HuH-7 (cell line): ENCODE measurements at regions not wholly inside any gene's neighbourhood (a gene's known extent, or its start where the extent isn't known, plus 50 kb on each side); places are given as distances from the start of the nearest gene placed in this dataset.

Experiments used
- DNase-seq: peaks from one replicate; pipeline ENCODE4 v3.0.0; 2011; ENCODE audit warnings: low spot score

DNA sequence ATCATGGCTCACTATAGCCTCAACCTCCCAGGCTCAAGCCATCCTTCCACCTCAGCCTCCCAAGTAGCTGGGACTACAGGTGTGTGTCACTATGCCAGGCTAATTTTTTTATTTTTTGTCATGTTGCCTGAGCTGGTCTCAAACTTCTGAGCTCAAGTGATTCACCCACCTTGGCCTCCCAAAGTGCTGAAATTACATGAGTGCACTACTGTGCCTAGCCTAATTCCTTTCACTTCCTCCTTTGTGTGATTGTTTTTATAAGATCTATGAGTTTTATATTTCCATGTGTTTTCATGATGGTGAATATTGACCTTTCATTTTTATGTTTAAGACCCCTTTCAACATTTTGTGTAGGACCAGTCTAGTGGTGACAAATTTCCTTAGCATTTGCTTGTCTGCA, 55.2 kb upstream of the IL12B start:
- no peak for DNase-seq

DNA sequence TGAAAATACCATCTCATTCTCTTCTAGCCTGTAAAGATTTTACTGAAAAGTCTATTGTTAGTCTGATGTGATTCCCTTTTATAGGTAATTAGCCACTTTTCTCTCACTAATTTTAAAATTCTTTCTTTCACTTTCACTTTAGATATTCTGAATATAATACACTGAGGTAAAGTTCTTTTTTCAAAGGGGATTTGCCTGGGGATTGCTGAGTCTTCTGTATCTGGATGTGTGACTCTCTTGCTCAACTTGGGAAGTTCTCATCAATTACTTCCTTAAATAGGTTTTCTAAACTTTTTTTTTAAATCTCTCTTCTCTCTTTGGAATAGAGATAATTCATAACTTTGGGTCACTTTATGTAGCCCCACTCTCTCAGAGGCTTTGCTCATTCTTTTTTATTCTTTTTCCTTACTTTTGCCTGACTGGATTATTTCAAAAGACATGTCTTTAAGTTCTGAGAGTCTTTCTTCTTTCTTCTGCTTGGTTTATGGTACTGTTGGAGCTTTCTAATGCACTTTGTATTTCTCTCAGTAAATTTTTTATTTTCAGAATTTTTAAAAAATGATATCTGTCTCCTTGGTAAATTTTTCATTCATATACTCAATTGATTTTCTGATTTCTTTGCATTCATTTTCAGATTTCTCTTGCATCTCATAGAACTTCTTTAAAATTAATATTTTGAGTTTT, 55.9 kb upstream of the IL12B start:
- no peak for DNase-seq

DNA sequence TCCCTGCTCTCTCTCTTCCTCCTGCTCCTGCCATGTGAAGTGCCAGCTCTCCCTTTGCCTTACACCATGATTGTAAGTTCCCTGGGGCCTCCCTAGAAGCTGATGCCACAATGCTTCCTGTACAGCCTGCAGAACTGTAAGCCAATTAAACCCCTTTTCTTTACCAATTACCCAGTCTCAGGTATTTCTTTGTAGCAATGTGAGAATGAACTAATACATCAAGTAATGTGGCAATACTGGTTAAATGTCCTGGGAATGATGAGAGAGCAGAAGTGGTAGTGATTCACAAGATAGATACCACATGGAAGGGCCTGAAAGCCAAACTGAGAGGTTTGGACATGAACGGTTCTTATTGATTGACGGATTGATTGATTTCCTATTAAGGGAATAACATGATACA, 62.6 kb upstream of the IL12B start:
- no peak for DNase-seq

DNA sequence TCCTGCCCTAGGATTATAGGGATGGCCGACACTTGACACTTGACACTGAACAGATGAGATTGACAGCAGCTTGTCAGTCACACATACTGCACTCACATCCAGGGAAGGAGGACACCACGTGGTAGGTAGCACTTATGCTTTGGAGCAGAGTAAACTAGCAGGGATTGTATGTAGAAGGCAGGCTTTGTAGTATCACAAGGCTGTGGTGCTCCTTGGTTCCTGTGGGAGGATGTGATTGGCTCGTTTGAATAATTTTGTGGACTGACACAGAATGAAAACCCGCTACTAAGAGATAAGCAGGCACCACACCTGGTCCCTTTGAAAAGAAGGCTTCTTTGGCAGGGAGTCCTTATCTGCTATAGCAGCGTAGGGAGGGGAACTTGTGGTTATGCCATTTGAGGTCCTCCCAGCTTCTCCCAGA, 63.6 kb upstream of the IL12B start:
- no peak for DNase-seq

DNA sequence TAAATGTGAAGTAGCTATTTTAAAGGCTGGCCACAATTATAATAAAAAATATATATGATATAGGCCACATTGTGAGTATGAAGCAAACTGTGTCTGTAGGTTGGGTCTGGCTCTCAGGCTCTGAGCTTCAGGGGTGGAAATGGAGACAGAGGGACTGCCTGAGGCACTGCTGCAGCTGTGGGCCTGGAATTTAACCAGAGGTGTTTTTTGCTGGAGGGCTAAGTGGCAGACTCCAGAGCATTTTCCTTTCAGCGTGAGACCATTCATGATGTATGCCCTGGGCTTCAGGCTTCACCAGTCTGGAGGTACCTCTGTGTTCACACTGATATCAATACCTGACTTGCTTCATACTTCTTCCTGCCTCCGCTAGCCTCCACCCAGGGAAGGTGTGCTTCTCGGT, 64.9 kb upstream of the IL12B start:
- no peak for DNase-seq

DNA sequence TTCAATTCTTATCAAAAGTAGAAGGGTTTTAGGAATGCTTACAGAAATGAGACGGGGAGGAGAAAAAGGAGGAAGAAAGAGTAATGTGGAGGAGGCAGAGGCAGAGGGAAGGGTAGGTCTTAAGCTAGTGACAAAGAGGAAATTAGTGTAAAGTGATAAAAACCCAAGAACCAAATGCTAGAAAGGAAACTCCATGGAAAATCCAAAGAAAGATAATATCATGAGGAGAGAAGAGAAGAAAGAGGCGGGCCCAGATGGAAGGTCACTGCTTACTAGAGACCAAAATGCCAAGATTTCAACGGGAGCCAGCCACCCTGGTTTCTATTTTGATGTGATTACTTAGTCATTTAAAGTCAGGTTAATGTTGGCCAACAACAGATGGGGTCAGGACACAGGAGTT, 68.6 kb upstream of the IL12B start:
- no peak for DNase-seq

DNA sequence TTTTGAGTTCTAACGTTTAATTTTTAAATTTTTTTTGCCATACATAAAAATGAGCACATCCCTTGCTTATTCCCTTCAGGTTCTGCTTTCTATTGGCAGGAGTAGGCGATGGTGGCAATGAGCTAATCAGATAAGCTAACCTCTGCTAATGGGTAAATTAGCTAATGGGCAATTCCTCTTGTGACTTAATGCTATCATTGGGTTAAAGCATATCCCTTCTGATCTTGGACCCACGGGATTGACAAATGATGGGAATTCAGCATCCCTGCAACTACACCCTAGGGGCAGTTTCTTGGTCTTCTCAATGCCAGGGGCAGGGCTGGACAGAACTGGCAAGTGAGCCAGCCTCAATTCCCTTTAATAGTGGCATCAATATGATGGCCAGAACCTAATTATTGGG, 70.2 kb upstream of the IL12B start:
- no peak for DNase-seq

DNA sequence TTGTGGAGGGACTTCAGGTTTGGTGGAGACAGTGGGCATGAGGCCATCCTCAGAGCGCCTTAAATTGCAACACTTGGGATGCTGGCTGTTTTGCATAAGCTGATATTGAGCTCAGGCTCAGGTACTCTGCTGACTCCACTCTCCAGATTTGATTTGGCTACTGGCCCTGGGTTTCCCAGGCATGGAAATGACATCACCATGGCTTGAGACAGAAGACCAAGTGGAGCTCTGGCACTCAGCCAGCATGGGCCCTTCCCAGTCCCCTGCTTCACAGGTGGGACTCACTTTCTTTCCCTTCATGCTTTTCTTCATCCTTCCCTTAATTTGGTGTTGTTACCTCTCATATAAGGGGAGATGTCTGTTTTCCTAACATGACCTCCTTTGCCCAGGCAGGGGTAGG, 72.0 kb upstream of the IL12B start:
- DNase-seq, result no peak

DNA sequence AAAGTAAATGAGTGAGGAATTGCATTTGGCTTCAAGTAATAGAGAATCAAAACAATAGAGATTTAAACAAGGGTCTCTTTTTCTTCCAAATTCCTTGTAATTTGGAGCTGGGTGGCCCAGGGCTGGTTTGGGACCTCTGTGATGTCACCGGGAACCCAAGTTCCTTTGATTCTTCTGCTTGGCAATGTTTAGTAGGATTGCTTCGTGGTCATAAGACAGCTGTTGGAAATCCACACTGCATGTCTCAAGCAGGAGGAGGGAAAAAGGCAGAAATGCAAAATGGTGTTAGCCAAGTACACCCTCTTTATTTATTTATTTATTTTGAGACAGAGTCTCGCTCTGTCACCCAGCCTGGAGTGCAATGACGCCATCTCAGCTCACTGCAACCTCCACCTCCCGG, 72.6 kb upstream of the IL12B start:
- no peak for DNase-seq

DNA sequence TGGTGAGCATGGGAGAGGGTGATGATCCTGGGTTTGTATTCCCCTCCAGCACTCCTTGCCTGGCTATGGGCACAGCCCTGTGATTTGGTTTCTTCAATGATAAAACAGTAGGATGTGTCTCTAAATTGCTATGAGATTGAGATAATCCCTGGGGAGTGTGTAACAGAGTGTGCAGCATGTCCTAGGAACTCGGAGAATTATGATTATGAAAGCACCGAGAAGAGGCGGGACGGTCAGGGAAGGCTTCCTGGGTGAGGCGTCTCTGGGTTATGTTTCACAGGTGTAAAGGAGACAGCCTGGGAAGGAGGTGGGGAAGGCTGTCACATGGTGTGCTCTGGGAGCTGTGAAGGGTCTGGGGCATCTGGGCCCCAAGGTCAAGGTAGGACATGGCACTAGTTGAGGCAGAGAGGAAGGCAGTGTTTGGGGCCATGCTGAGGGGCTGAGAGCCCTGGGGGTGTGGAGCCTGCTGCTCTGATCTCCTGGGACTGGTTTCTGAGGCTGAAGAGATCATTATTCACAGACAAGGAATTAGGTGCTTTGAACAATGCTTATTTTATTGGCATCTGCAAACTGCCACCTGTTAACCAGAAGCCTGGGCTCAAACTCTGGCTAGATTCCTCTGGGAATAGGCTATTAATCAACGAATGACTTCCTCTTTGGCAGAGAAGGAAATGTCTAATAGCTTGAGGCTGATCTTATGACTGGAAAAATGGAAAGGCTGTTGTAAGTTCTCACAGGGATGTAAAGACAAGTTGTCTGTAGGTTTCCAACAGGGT, 73.8 kb upstream of the IL12B start:
- DNase-seq, result no peak

DNA sequence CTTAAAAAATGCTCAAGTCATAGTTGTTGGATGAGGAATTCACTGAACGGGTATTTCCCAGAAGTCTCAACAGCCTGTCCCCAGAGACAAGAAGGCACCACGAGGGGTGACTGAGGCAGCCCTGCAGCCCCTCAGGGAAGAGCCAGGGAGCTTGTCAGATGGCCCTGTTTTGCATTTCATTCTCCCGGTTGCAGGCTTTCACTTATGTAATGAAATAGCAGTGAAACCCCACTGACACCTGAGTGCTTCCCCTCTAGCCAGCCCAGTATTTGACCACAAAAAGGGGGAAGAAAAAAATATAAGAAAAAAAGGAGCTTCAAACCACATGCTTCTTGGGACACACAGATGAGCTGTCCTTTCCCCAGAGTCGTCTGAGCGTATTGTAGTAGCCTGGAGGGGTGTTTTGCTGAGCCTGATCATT, 75.3 kb upstream of the IL12B start:
- DNase-seq, result no peak

DNA sequence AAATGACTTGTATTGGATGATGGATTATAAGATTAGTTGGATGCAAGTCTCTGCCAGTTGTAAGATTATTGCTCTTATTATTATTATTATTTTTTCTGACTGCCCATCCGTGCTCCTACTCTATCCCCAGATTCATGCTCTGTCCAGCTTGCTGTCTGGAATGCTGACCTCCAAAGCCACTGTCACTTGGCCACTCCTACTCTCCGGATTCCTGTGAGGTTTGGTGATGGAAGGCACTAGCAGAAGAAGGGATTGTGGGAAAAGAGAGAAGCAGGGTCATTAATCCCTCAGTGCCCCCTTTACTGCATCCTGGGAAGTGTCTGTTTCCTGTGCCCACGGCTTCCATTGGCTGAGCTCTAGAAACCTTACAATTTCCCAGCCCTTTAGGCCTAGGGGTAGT, 76.3 kb upstream of the IL12B start:
- no peak for DNase-seq

DNA sequence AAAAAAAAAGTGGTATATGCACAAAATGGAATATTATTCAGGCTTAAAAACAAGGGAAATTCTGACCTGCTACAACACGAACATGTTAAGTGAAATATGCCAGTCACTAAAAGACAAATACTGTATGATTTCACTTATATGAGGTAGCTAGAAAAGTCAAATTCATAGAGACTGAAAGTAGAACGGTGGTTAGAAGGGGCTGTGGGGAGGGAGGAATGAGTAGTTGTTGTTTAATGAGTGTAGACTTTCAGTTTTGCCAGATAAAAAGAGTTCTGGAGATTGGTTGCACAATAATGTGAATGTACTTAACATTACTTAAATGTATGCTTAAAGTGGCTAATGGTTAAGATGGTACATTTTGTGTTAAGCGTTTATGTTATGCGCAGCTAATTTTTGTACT, 79.5 kb upstream of the IL12B start:
- DNase-seq, result no peak

DNA sequence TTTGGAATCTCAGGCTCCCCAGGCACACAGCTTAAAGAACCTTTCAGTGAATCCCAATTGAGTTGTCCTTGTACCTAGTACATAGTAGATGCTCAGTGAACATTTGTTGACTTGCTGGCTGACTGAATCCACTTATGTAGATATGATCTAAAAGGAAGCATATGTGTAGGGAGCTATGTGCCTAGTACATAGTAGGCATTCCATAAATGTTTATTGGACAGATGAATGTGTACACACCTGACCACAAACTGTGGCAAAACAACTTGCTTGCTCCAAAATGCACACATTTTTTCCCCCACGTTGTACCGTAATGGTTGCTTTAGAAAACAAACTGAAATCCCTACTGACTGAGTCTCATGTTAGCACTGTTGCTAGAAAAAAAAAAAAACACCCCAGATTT, 80.2 kb upstream of the IL12B start:
- no peak for DNase-seq

DNA sequence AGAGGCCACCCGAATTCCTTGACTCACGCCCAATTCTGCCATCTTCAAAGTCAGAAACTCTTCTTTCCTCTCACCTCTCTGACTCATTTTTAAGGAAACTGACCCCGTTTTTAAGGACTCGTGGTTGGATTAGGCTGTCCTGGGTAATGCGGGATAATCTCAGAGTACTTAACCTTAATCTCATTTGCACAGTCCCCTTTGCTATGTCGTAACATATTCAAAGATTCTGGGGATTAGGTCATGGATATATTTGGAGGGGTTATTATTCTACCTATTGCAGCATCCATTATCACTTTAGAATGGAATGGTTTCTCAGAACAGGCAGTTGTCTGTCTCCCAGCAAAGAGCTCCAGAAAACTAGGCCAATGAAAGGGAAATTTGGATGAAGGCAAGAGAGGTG, 80.8 kb upstream of the IL12B start:
- no peak for DNase-seq

DNA sequence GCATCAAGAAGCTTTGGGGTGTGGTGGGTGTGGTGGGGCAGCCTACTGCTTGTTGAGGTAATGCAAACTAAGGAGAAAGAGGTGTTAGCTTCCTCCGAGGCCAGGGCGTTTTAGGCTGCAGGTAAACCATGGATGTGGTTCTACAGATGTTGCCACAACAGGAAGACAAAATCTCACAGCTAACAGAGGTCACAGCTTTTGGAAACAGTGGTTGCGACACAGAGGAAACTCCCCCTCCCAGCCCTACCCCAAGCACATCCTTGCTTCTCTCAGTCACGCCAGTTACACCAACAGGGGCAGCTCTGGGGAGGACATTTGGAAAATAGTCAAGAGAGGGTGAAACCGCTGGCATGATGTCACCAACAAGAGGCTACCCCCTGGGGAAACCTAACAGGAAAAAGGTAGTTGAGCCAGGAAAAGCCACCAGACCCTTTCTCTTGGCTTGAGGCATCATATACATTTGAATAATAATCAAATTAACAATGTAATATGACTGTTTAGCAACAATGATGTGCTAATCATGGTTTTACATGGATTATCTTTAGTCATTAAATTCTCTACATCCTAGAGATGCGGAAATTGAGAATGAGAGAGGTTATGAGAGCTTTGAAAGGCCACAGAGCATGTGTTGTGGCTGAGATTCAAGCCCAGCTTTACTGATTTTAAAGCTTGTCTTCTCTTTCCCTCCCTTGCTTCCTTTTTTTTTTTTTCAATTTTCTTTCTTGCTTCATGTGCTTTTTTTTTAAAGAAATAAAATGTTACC, 82.2 kb upstream of the IL12B start:
- DNase-seq, result no peak

DNA sequence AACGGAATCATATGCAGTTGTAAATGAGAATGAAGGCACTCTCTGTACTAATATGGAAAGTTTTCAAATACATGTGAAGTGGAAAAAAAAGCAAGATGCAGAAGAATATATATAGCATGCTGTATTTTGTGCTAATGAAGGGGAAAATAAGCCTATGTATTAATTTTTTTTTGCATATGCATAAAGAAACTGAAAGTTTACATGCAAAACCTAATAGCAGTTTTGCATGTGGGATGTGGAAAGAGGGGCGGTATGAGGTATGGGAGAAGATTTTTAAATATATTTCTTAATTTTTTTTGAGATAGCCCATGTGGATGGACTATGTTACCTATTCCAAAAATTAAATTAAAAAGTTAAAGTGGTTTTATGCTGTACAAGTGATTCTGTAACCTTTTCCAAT, 83.7 kb upstream of the IL12B start:
- DNase-seq, result no peak

DNA sequence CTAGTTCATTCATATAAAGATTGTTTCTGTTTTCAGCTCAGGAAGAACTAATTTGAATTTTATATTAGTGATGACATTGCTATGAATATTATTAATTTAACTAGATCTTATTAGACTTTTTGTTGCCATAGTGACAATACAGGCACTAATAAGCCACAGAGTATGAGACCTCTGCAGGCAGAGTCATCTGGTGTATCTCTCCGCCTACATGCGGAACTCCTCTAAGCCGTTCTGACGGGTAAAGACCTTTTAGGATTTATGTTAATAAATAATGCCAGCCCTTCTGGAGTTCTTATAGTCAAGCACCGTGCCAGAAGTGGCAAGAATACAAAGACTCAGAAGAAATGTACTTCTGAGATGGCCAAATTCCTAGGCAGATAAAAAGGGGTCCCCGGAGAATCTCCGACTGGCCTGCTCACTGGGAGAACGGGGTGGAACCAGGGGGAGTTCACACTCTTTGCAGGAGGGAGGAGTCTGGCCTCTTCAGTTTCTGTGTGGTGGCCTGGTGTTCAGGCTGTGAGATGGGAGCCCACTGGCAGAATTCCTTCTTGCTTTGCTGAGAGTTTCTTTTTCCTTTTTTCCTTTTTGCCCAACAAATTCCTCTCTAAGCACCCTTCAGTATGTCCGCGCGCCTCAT, 85.1 kb upstream of the IL12B start:
- no peak for DNase-seq

DNA sequence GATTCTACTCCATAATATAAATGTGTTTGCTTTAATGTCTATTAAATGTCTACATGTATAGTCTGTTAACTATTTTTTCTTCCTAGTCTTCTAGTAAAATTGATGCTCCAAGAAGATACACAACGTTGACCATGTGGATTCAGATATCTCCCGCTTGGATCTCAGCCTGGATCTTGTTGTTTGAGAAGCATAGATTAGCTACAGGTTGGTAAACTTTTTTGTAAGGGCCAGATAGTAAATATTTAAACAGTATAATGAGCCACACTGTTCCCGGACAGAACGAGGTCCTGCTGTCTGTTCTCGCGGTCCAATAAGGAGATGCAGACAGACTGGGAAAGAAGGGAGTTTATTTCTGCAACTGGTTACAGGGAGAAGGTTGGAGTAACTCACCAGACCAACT, 86.2 kb upstream of the IL12B start:
- no peak for DNase-seq

DNA sequence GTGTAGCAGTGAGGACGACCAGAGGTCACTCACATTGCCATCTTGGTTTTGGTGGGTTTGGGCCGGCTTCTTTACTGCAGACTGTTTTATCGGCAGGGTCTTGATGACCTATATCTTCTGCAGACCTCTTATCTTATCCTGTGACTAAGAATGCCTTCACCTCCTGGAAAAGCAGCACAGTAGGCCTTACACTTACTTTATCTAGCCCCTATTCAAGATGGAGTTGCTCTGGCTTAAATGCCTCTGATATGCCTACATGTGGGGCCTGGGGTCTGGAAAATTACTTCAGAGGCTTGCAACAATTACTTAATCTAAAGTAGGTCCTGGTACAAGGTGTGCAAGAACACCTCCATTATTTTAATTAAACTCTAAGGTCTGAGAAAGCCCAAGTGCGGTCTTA, 86.9 kb upstream of the IL12B start:
- DNase-seq, result no peak

DNA sequence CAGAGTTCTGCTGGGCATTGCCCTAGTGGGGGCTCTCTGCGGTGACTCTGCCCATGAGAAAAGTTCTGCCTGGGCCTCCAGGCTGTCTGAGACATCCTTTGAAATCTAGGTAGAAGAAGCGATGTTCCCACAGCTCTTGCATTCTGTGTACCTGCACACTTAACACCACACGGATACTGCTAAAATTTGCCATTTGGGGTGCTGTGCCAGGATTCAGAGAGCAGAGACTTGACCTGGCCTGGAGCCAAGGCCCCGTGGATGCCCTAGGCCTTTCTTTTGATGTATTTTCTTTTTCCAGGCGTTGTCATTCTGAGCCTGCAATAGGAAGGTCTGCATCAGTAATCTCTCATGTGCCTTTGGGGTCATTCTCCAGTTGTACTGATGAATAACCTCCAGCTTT, 89.3 kb upstream of the IL12B start:
- no peak for DNase-seq

DNA sequence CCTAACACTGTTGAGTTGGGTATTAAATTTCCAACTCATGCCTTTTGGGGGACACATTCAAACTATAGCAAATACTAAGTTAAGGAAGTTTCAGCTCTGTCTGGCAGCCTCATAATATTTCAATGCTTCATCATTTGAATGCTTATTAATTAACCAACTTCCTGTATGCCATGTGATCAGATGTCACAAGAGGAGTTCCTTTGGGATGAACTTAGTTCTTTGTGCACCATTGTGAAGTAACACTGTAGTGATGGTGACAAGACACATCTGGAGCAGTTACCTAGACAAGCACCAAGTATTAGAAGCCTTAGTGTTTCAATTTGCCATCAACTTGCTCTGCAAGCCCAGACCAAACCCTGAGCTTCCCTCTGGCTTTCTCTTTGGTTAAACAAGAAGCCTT, 90.7 kb upstream of the IL12B start:
- DNase-seq, result no peak

DNA sequence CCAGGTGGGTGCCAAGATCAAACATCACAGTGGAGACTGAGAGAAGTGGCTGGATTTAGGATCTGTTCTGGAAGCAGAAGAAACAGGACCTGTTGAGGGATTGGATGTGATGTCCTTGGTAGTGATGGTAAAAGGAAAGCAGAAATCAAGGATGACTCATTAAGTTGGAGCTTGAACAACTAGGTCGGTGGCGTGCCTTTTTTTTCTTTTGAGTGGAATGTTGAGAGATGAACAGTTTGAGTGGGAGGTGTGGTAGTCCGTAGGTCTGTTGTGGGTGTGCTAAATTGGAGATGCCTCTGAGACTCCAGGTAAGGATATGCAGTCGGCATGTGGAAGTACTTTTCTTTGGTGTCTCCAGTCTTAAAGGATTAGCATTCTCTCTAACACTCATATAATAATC, 92.1 kb upstream of the IL12B start:
- no peak for DNase-seq
